ENCODE measurements at regions not wholly inside any gene's neighbourhood (a gene's known extent, or its start where the extent isn't known, plus 50 kb on each side); places are given as distances from the start of the nearest gene placed in this dataset.
"Not testable (repeated sequence)": the region's sequence is repeated elsewhere in the genome, so short reads cannot be mapped to it uniquely, and the experiment has no call there.

DNA sequence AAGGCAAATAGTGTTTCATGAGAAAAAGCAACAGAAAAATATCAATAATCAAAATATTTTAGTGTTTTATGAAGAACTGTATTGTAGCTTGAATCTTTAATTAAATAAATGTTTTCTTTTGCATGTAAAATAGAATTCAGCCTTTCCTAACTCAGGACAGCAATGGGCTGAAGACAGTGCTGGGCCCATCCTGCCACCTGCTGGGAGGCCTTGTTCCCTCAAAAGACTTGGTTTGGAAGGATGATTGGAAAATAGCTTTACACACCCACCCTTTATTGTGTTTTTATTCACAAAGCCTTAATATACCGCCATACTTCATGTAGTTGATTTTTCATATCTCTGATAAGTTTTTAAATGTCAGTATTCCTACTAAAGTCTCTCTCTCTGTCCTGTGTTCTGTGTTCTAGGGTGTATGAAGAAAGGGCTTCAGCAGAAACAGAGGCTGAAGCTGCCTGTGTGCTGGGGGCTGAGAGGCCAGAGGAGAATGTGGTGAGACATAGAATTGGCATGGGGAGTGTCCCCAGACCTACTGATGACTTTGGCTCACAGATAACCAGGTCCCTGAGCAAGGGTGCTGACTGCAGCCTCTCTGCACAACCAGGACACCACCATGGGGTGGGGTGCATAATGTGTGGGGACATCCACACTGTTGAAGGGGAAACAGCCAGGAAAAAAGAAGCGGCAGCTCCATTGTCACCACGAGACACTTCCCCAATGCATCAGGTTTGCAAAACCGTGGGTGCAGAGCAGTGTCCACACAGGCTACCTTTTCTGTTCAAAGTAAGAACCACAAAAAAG, 286.0 kb upstream of the WSB1 start:
- not testable (repeated sequence) for H3K27ac ChIP-seq
- TF ChIP-seq, protein P1, sequence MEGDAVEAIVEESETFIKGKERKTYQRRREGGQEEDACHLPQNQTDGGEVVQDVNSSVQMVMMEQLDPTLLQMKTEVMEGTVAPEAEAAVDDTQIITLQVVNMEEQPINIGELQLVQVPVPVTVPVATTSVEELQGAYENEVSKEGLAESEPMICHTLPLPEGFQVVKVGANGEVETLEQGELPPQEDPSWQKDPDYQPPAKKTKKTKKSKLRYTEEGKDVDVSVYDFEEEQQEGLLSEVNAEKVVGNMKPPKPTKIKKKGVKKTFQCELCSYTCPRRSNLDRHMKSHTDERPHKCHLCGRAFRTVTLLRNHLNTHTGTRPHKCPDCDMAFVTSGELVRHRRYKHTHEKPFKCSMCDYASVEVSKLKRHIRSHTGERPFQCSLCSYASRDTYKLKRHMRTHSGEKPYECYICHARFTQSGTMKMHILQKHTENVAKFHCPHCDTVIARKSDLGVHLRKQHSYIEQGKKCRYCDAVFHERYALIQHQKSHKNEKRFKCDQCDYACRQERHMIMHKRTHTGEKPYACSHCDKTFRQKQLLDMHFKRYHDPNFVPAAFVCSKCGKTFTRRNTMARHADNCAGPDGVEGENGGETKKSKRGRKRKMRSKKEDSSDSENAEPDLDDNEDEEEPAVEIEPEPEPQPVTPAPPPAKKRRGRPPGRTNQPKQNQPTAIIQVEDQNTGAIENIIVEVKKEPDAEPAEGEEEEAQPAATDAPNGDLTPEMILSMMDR (conservative IDR thresholded peaks at IDR 0.05), result peak; percentile 62

DNA sequence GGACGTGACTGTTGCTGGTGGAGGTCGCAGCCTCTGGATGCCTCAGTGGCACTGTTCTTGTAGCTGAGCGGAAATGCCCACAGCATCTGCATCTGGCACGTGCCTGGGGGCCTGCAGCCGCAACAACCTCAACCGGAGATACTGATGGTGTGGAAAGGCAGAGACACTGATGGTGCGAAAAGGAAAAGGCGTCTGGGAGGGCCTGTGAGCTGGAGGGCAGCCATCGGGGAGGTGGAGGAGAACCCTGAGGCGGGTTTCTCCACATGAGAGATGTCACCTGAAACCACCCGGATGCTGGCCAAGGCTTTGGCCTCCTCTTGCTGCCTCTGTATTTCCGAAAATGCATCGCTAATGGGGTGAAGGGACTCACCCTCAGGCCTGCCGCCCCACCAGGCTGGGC, 284.8 kb upstream of the WSB1 start:
- TF ChIP-seq, protein P1 (conservative IDR thresholded peaks at IDR 0.05), result no peak
- no peak overlapping the region for H3K27ac ChIP-seq

DNA sequence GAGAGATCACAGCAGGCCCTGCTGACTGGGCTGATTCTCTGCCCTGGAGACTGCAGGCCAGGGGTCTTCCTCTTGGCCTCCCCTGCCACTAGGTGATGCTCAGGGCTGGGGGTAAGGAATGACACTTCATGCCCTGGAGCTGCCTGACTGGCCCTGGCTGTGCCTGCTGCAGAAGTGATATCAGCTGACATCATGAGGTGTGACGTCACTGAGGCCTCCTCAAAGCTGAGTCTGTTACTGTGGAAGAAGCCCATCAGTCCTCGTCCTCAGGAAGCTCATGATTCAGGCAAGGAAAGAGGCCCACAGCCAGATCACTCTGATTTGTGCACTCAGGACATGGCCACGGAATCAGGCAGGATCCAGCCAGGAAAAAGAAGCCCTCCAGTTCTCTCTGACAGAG, 283.8 kb upstream of the WSB1 start:
- not testable (repeated sequence) for H3K27ac ChIP-seq

DNA sequence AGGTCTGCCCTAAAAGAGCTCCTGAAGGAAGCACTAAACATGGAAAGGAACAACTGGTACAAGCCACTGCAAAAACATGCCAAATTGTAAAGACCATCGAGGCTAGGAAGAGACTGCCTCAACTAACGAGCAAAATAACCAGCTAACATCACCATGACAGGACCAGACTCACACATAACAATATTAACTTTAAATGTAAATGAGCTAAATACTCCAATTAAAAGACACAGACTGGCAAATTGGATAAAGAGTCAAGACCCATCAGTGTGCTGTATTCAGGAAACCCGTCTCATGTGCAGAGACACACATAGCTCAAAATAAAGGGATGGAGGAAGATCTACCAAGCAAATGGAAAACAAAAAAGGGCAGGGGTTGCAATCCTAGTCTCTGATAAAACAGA, 263.4 kb upstream of the WSB1 start:
- H3K27ac ChIP-seq, result not testable (repeated sequence)

DNA sequence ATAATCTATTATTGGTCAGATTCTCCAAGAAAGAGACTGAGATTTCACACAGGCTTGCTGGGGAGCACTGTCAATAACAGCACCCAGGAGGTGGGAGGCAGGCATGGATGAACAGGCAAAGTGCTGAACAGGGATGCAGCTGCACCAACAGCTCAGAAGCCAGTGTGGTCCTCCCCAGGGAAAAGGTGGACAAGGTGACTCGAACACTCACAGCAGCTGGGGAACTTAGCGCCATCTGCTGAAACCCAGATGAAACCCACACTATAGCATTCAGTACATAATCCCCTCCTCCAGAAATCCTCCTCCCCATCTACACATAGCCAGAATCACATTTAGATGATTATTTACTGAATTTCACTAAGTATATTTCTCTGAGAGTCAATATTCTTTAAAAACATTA, 255.2 kb upstream of the WSB1 start:
- no peak overlapping the region for H3K27ac ChIP-seq
- TF ChIP-seq, protein P1 (conservative IDR thresholded peaks at IDR 0.05), result peak; percentile 61

DNA sequence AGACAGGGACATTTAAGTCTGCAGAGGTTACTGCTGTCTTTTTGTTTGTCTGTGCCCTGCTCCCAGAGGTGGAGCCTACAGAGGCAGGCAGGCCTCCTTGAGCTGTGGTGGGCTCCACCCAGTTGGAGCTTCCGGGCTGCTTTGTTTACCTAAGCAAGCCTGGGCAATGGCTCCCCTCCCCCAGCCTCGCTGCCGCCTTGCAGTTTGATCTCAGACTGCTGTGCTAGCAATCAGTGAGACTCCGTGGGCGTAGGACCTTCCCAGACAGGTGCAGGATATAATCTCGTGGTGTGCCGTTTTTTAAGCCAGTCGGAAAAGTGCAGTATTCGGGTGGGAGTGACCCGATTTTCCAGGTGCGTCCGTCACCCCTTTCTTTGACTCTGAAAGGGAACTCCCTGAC, 248.9 kb upstream of the WSB1 start:
- H3K27ac ChIP-seq, result not testable (repeated sequence)

DNA sequence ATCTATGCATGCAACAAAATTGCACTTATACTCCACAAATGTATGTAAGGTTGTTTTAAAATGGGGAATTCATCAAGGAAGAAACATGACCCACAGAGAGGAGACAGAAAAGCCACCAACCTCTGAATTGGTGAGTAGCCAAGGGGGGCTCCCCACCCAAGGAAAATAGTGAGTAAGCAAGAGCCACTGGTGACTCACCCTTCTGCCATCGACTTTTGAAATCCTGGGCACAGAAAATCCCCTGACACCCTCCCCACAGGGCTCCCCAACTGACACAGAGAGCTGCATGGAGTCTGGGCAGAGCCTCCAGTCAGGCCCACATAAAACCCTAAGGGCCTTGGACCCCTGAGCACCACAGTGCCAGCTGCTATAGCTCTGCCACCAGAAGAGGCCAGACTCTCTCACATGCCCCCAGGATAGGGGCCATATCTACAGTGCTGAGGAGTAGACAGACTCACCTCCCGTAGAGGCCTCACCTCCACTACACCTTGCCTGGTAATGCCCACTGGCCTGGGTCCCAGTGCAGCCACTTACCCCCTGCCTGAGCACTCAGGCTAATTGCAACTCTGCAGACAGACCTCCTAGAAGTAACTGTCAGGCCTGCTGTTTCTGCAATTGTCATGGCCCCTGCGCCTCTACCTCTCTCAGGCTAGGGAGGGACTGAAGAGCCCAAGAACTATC, 244.7 kb upstream of the WSB1 start:
- TF ChIP-seq, protein P1 (conservative IDR thresholded peaks at IDR 0.05), result no peak
- no peak overlapping the region for H3K27ac ChIP-seq

DNA sequence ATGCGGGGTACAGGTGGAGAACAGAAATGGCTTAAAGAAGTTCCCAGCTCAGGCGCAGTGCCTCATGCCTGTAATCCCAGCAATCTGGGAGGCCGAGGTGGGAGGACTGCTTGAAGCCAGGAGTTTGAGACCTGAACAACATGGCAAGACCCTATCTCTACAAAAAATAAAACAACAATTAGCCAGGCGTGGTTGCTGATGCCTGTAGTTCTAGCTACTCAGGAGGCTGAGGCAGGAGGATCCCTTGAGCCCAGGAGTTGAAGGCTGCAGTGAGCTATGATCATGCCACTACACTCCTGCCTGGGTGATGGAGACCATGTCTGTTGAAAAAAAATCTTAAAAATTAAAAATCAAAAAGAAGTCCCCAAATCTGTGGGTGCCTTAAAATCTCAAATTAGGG, 228.3 kb upstream of the WSB1 start:
- no peak overlapping the region for H3K27ac ChIP-seq
- TF ChIP-seq, protein P1 (conservative IDR thresholded peaks at IDR 0.05), result no peak

DNA sequence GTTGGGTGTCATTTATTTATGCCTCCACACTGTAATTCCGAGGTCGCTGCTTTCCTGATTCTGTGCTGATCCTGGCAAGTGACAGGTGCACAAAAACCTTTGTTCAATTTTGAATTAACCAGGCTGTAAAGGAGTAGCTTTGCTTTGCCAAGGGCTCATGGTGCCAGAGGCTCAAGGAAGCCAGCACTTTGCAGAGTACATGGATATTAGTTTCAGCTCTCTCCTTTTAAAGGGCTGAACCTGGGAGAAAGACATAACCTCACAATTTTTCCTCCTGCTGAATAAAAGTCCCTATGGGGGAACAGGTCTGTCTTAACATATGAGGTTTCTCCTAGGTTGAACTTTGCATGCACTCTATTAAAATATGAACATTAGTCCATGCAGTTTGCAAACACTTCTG, 227.6 kb upstream of the WSB1 start:
- TF ChIP-seq, protein P1 (conservative IDR thresholded peaks at IDR 0.05), result no peak
- no peak overlapping the region for H3K27ac ChIP-seq

Measured in VCaP (cell line).